ENCODE measurements at regions not wholly inside any gene's neighbourhood (a gene's known extent, or its start where the extent isn't known, plus 50 kb on each side); places are given as distances from the start of the nearest gene placed in this dataset.
A peak's percentile ranks its signal among the peaks of the same experiment; 100 is the strongest.

DNA sequence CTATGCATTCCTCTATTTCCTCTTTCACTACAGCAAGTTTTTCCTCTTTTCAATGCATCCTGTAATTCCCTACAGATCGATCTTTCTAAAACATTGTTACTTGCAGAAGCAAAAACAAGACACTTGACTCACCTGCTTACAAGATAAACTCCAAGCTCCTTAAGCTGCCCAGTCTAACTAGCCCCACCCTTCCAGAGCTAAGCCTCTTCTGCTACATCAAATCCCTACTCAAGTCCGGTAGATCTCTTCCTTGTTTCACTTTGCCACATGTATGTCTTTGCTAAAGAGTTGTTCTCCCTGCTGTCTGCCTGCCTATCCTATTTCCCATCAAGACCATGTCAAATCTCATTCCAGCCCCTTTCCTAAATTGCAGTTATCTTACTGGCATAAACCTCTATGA, 724.8 kb downstream of the C12orf50 start:
- CTCF ChIA-PET = interaction anchor here (1.4 kb wide), 1 partner anchor 14 kb away, joined by 4 read pairs; no protein-coding TSS in a partner anchor
- no peaks in the 10 kb centered on the region for H3K79me2 ChIP-seq (ENCODE audit: control insufficient read depth, insufficient read depth, low read length)
- H3K4me2 ChIP-seq (ENCODE audit: insufficient read depth, low read length) = no peak overlapping the region
- H4K20me1 ChIP-seq (replicated peaks; ENCODE audit: control insufficient read depth, extremely low read depth, insufficient read depth, low read length) = no peaks in the 10 kb centered on the region
- BruUV-seq (replicated peaks) = no TSS peak
- POLR2A ChIA-PET = no interaction called here
- dilution Hi-C loops (cut with MboI; ENCODE audit: extremely low pct_ligation_motif_present, low sequenced_read_pairs) (no loop called here), intact Hi-C loops (cut with micrococcal nuclease) (no loop called here)
- H3K9me3 ChIP-seq (replicated peaks; ENCODE audit: control insufficient read depth, insufficient read depth, low read length) = no peaks in the 10 kb centered on the region
- no peak overlapping the region for H3K27ac ChIP-seq (ENCODE audit: insufficient read depth, low read depth, low read length)
- H3K9me1 ChIP-seq (replicated peaks; ENCODE audit: control insufficient read depth, extremely low read depth, insufficient read depth, low read length) = no peaks in the 10 kb centered on the region
- no peaks in the 10 kb centered on the region for H3K4me1 ChIP-seq (ENCODE audit: control insufficient read depth, extremely low read depth, insufficient read depth, low read length)
- no peak overlapping the region for H3K4me3 ChIP-seq (replicated peaks in 1 of 3; ENCODE audit: insufficient read depth in 1 of 3, low read depth in 1 of 3, low read length in 3 of 3)
- H2AFZ ChIP-seq (ENCODE audit: low read depth, low read length) = no peak overlapping the region
- H3K36me3 ChIP-seq (ENCODE audit: control insufficient read depth in 2 of 2, extremely low read depth in 1 of 2, insufficient read depth in 2 of 2, low read length in 2 of 2) = no peaks in the 10 kb centered on the region
- peak; percentile 52 for FAIRE-seq
- TF ChIP-seq MYC (IDR thresholded peaks at IDR 0.05; ENCODE audit: low read depth, low read length) (no peak), FOS (IDR thresholded peaks at IDR 0.05; ENCODE audit: borderline replicate concordance, insufficient read depth, low read length) (no peak), EZH2 (IDR thresholded peaks at IDR 0.05; ENCODE audit: borderline replicate concordance, low read depth, low read length, severe bottlenecking) (no peak), JUN (IDR thresholded peaks at IDR 0.05; ENCODE audit: borderline replicate concordance, insufficient read depth, insufficient read length, low read depth) (no peak), POLR2AphosphoS5 (IDR thresholded peaks at IDR 0.05; ENCODE audit: insufficient read depth, low read depth, low read length) (no peak), GATA2 (IDR thresholded peaks at IDR 0.05; ENCODE audit: insufficient read depth, insufficient read length, low read depth, low read length) (no peak), POLR2A (IDR thresholded peaks at IDR 0.05; ENCODE audit: low read depth, low read length) (no peak)
- TF ChIP-seq, protein P1, sequence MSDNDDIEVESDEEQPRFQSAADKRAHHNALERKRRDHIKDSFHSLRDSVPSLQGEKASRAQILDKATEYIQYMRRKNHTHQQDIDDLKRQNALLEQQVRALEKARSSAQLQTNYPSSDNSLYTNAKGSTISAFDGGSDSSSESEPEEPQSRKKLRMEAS (IDR thresholded peaks at IDR 0.05; ENCODE audit: insufficient read depth, insufficient read length) = no peak
- TF ChIP-seq, protein P2, sequence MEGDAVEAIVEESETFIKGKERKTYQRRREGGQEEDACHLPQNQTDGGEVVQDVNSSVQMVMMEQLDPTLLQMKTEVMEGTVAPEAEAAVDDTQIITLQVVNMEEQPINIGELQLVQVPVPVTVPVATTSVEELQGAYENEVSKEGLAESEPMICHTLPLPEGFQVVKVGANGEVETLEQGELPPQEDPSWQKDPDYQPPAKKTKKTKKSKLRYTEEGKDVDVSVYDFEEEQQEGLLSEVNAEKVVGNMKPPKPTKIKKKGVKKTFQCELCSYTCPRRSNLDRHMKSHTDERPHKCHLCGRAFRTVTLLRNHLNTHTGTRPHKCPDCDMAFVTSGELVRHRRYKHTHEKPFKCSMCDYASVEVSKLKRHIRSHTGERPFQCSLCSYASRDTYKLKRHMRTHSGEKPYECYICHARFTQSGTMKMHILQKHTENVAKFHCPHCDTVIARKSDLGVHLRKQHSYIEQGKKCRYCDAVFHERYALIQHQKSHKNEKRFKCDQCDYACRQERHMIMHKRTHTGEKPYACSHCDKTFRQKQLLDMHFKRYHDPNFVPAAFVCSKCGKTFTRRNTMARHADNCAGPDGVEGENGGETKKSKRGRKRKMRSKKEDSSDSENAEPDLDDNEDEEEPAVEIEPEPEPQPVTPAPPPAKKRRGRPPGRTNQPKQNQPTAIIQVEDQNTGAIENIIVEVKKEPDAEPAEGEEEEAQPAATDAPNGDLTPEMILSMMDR (IDR thresholded peaks at IDR 0.05; ENCODE audit: extremely low read depth in 1 of 2, insufficient read depth in 1 of 2, low read depth in 1 of 2, low read length in 2 of 2) = no peak
- H3K9ac ChIP-seq (replicated peaks; ENCODE audit: extremely low read depth, insufficient read depth, low read length) = no peak overlapping the region
- no peaks in the 10 kb centered on the region for H3K27me3 ChIP-seq (ENCODE audit: control insufficient read depth in 2 of 2, insufficient read depth in 2 of 2, low read length in 2 of 2)
- DNase-seq (ENCODE audit: low read depth, low spot score) = no peak

All from endothelial cell of umbilical vein (primary cell).